GM19023 (cell line): ENCODE measurements at regions not wholly inside any gene's neighbourhood (a gene's known extent, or its start where the extent isn't known, plus 50 kb on each side); places are given as distances from the start of the nearest gene placed in this dataset.

ENCODE experiments used
- ATAC-seq: cut with Tn5 transposase; IDR thresholded peaks from one replicate; pipeline ENCODE4 v1.9.1; 2021; ENCODE audit warnings: mild to moderate bottlenecking, moderate library complexity; ENCODE audit not compliant: unreplicated experiment

- no peak for ATAC-seq
Measured at GRCh38 chr13:94968757-94969086, 256.4 kb upstream of the SOX21 start.

- ATAC-seq: no peak
Measured at GRCh38 chr13:94968040-94968756, 255.9 kb upstream of the SOX21 start.

- peak; percentile 66 for ATAC-seq
Measured at GRCh38 chr13:94967183-94968039, 255.1 kb upstream of the SOX21 start.

- ATAC-seq: no peak
Measured at GRCh38 chr13:94966422-94966955, 254.1 kb upstream of the SOX21 start.

GRCh38 chr13:94959626-94960025, 247.3 kb upstream of the SOX21 start:
- ATAC-seq: no peak

- ATAC-seq: no peak
Measured at GRCh38 chr13:94956417-94957110, 244.2 kb upstream of the SOX21 start.

- ATAC-seq: no peak
Measured at GRCh38 chr13:94952787-94953186, 240.4 kb upstream of the SOX21 start.

GRCh38 chr13:94950303-94950702, 238.0 kb upstream of the SOX21 start:
- ATAC-seq: no peak

- no peak for ATAC-seq
Measured at GRCh38 chr13:94947965-94948371, 235.6 kb upstream of the SOX21 start.

GRCh38 chr13:94947392-94947791, 235.0 kb upstream of the SOX21 start:
- ATAC-seq: no peak

GRCh38 chr13:94946039-94946438, 233.7 kb upstream of the SOX21 start:
- ATAC-seq: no peak

GRCh38 chr13:94938124-94938523, 225.8 kb upstream of the SOX21 start:
- ATAC-seq: no peak

GRCh38 chr13:94936633-94937032, 224.3 kb upstream of the SOX21 start:
- no peak for ATAC-seq

GRCh38 chr13:94933936-94934335, 221.6 kb upstream of the SOX21 start:
- no peak for ATAC-seq

- ATAC-seq: no peak
Measured at GRCh38 chr13:94933230-94933751, 220.9 kb upstream of the SOX21 start.

GRCh38 chr13:94928127-94928775, 215.9 kb upstream of the SOX21 start:
- no peak for ATAC-seq

- ATAC-seq: no peak
Measured at GRCh38 chr13:94925263-94925662, 212.9 kb upstream of the SOX21 start.

- no peak for ATAC-seq
Measured at GRCh38 chr13:94921181-94921580, 208.8 kb upstream of the SOX21 start.

- no peak for ATAC-seq
Measured at GRCh38 chr13:94920578-94920977, 208.2 kb upstream of the SOX21 start.

- no peak for ATAC-seq
Measured at GRCh38 chr13:94917824-94918223, 205.5 kb upstream of the SOX21 start.

GRCh38 chr13:94914895-94915294, 202.6 kb upstream of the SOX21 start:
- ATAC-seq: no peak
